RPMI7951 (cell line): ENCODE measurements at regions not wholly inside any gene's neighbourhood (a gene's known extent, or its start where the extent isn't known, plus 50 kb on each side); places are given as distances from the start of the nearest gene placed in this dataset.

Experiments
- DNase-seq: peaks from one replicate; pipeline ENCODE4 v3.0.0-alpha.2; 2012; ENCODE audit warnings: low read depth

GRCh38 chr2:189267925-189268579 is 88.5 kb upstream of the COL5A2 start:
- DNase-seq: peak; percentile 79

- no peak for DNase-seq
These were observed 89.2 kb upstream of the COL5A2 start for GRCh38 chr2:189268763-189269162.

GRCh38 chr2:189273734-189274133 is 94.2 kb upstream of the COL5A2 start:
- no peak for DNase-seq

GRCh38 chr2:189274361-189274760 is 94.8 kb upstream of the COL5A2 start:
- DNase-seq: no peak

GRCh38 chr2:189276277-189276676 is 96.7 kb upstream of the COL5A2 start:
- DNase-seq: peak; percentile 77

GRCh38 chr2:189281201-189281600 is 101.6 kb upstream of the COL5A2 start:
- DNase-seq: no peak

GRCh38 chr2:189285349-189285748 is 105.8 kb upstream of the COL5A2 start:
- no peak for DNase-seq

- DNase-seq: peak; percentile 90
These were observed 106.5 kb upstream of the COL5A2 start for GRCh38 chr2:189285962-189286645.

- no peak for DNase-seq
These were observed 107.8 kb upstream of the COL5A2 start for GRCh38 chr2:189287363-189287762.

- peak; percentile 83 for DNase-seq
These were observed 108.5 kb upstream of the COL5A2 start for GRCh38 chr2:189287982-189288521.

GRCh38 chr2:189291460-189291859 is 111.9 kb upstream of the COL5A2 start:
- DNase-seq: no peak

GRCh38 chr2:189293164-189293563 is 113.6 kb upstream of the COL5A2 start:
- DNase-seq: no peak

GRCh38 chr2:189297446-189297845 is 117.9 kb upstream of the COL5A2 start:
- DNase-seq: peak; percentile 84

- DNase-seq: peak; percentile 62
These were observed 118.5 kb upstream of the COL5A2 start for GRCh38 chr2:189298038-189298437.

- DNase-seq: peak; percentile 47
These were observed 118.9 kb upstream of the COL5A2 start for GRCh38 chr2:189298481-189298880.

GRCh38 chr2:189299974-189300373 is 120.4 kb upstream of the COL5A2 start:
- no peak for DNase-seq

GRCh38 chr2:189300916-189301315 is 121.4 kb upstream of the COL5A2 start:
- DNase-seq: no peak

- DNase-seq: peak; percentile 29
These were observed 122.8 kb upstream of the COL5A2 start for GRCh38 chr2:189302274-189302948.

- DNase-seq: no peak
These were observed 124.8 kb upstream of the COL5A2 start for GRCh38 chr2:189304360-189304759.

GRCh38 chr2:189305291-189305943 is 125.9 kb upstream of the COL5A2 start:
- DNase-seq: peak; percentile 50

GRCh38 chr2:189306525-189306924 is 127.0 kb upstream of the COL5A2 start:
- DNase-seq: no peak
